ENCODE measurements at regions not wholly inside any gene's neighbourhood (a gene's known extent, or its start where the extent isn't known, plus 50 kb on each side); places are given as distances from the start of the nearest gene placed in this dataset.

GRCh38 chr11:116535120-116535519 lies 237.7 kb downstream of the BUD13 start:
- no peak for DNase-seq (ENCODE audit: low read depth)
- no peak overlapping the region for H3K4me3 ChIP-seq (ENCODE audit: low read depth, low read length)
- TF ChIP-seq CTCF (IDR thresholded peaks at IDR 0.05; ENCODE audit: insufficient read depth, low read depth, low read length) = no peak

- no peak for TF ChIP-seq CTCF (IDR thresholded peaks at IDR 0.05; ENCODE audit: insufficient read depth, low read depth, low read length)
- DNase-seq (ENCODE audit: low read depth) = no peak
These were observed 238.4 kb downstream of the BUD13 start for GRCh38 chr11:116534270-116534975.

GRCh38 chr11:116533186-116533825 lies 239.5 kb downstream of the BUD13 start:
- no peak for DNase-seq (ENCODE audit: low read depth)
- no peak for TF ChIP-seq CTCF (IDR thresholded peaks at IDR 0.05; ENCODE audit: insufficient read depth, low read depth, low read length)
- H3K4me3 ChIP-seq (ENCODE audit: low read depth, low read length) = no peak overlapping the region

More at GRCh38 chr11:116534270-116534975, 238.4 kb downstream of the BUD13 start:
- no peak overlapping the region for H3K4me3 ChIP-seq (ENCODE audit: low read depth, low read length)

GRCh38 chr11:116532066-116532465 lies 240.7 kb downstream of the BUD13 start:
- no peak for DNase-seq (ENCODE audit: low read depth)
- TF ChIP-seq CTCF (IDR thresholded peaks at IDR 0.05; ENCODE audit: insufficient read depth, low read depth, low read length) = no peak
- H3K4me3 ChIP-seq (ENCODE audit: low read depth, low read length) = no peak overlapping the region

GRCh38 chr11:116530705-116531104 lies 242.1 kb downstream of the BUD13 start:
- no peak for DNase-seq (ENCODE audit: low read depth)
- H3K4me3 ChIP-seq (ENCODE audit: low read depth, low read length) = no peak overlapping the region
- no peak for TF ChIP-seq CTCF (IDR thresholded peaks at IDR 0.05; ENCODE audit: insufficient read depth, low read depth, low read length)

GRCh38 chr11:116529271-116529670 lies 243.5 kb downstream of the BUD13 start:
- no peak overlapping the region for H3K4me3 ChIP-seq (ENCODE audit: low read depth, low read length)
- DNase-seq (ENCODE audit: low read depth) = no peak

More at GRCh38 chr11:116529271-116529670, 243.5 kb downstream of the BUD13 start:
- no peak for TF ChIP-seq CTCF (IDR thresholded peaks at IDR 0.05; ENCODE audit: insufficient read depth, low read depth, low read length)
